ENCODE measurements at regions not wholly inside any gene's neighbourhood (a gene's known extent, or its start where the extent isn't known, plus 50 kb on each side); places are given as distances from the start of the nearest gene placed in this dataset.

GRCh38 chr22:47612311-47612910 lies 850.0 kb downstream of the TBC1D22A start:
- no peak for DNase-seq (ENCODE audit: low read depth, low spot score)
- CTCF ChIA-PET = no interaction called here
- H2AFZ ChIP-seq (ENCODE audit: low read depth, low read length, poor library complexity, severe bottlenecking) = no peak overlapping the region
- POLR2A ChIA-PET = no interaction called here
- H4K20me1 ChIP-seq (ENCODE audit: insufficient read depth) = no peaks in the 10 kb centered on the region
- ATAC-seq = no peak
- intact Hi-C loops (cut with micrococcal nuclease) = no loop called here
- H3K4me3 ChIP-seq (replicated peaks in 1 of 2; ENCODE audit: low read depth in 1 of 2, low read length in 2 of 2) = no peak overlapping the region
- no peaks in the 10 kb centered on the region for H3K9me2 ChIP-seq (ENCODE audit: insufficient read depth)
- no peaks in the 10 kb centered on the region for H3K27me3 ChIP-seq (ENCODE audit: insufficient read depth, low read length)
- no peak overlapping the region for H3K27ac ChIP-seq (ENCODE audit: low read depth, low read length)
- no peaks in the 10 kb centered on the region; a peak in 1 of 4 replicates for H3K9me3 ChIP-seq (ENCODE audit: control insufficient read depth in 1 of 2, insufficient read depth in 1 of 2, low read depth in 1 of 2, low read length in 2 of 2)
- RAD21 ChIA-PET (ENCODE audit: low non-redundant PET in 1 of 2, low total read pairs in 2 of 2, uncharacterized antibody in 2 of 2, unreplicated experiment in 2 of 2) = no interaction called here
- H3K4me2 ChIP-seq (ENCODE audit: low read length) = no peak overlapping the region
- BruUV-seq (replicated peaks) = no TSS peak
- no peaks in the 10 kb centered on the region for H3K4me1 ChIP-seq (ENCODE audit: control insufficient read depth in 1 of 2, insufficient read depth in 2 of 2, low read length in 2 of 2)
- TF ChIP-seq, protein P1, sequence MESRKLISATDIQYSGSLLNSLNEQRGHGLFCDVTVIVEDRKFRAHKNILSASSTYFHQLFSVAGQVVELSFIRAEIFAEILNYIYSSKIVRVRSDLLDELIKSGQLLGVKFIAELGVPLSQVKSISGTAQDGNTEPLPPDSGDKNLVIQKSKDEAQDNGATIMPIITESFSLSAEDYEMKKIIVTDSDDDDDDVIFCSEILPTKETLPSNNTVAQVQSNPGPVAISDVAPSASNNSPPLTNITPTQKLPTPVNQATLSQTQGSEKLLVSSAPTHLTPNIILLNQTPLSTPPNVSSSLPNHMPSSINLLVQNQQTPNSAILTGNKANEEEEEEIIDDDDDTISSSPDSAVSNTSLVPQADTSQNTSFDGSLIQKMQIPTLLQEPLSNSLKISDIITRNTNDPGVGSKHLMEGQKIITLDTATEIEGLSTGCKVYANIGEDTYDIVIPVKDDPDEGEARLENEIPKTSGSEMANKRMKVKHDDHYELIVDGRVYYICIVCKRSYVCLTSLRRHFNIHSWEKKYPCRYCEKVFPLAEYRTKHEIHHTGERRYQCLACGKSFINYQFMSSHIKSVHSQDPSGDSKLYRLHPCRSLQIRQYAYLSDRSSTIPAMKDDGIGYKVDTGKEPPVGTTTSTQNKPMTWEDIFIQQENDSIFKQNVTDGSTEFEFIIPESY (IDR thresholded peaks at IDR 0.05; ENCODE audit: extremely low read depth, insufficient replicate concordance, low read length) = no peak
- no peak for TF ChIP-seq REST (IDR thresholded peaks at IDR 0.05; ENCODE audit: low read depth)
- TF ChIP-seq, protein P2, sequence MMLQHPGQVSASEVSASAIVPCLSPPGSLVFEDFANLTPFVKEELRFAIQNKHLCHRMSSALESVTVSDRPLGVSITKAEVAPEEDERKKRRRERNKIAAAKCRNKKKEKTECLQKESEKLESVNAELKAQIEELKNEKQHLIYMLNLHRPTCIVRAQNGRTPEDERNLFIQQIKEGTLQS (IDR thresholded peaks at IDR 0.05) = no peak
- no peak for TF ChIP-seq CBX3 (IDR thresholded peaks at IDR 0.05; ENCODE audit: low read depth)
- TF ChIP-seq, protein P3, sequence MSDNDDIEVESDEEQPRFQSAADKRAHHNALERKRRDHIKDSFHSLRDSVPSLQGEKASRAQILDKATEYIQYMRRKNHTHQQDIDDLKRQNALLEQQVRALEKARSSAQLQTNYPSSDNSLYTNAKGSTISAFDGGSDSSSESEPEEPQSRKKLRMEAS (IDR thresholded peaks at IDR 0.05) = no peak
- TF ChIP-seq RAD21 (IDR thresholded peaks at IDR 0.05; ENCODE audit: low read depth) = no peak
- TF ChIP-seq ZNF274 (IDR thresholded peaks at IDR 0.05; ENCODE audit: low read depth, low read length) = no peak
- no peak for TF ChIP-seq ZFX (IDR thresholded peaks at IDR 0.05)
- TF ChIP-seq EZH2phosphoT487 (IDR thresholded peaks at IDR 0.05; ENCODE audit: borderline replicate concordance) = no peak
- TF ChIP-seq, protein P4, sequence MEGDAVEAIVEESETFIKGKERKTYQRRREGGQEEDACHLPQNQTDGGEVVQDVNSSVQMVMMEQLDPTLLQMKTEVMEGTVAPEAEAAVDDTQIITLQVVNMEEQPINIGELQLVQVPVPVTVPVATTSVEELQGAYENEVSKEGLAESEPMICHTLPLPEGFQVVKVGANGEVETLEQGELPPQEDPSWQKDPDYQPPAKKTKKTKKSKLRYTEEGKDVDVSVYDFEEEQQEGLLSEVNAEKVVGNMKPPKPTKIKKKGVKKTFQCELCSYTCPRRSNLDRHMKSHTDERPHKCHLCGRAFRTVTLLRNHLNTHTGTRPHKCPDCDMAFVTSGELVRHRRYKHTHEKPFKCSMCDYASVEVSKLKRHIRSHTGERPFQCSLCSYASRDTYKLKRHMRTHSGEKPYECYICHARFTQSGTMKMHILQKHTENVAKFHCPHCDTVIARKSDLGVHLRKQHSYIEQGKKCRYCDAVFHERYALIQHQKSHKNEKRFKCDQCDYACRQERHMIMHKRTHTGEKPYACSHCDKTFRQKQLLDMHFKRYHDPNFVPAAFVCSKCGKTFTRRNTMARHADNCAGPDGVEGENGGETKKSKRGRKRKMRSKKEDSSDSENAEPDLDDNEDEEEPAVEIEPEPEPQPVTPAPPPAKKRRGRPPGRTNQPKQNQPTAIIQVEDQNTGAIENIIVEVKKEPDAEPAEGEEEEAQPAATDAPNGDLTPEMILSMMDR (IDR thresholded peaks at IDR 0.05 in 2 of 3, conservative IDR thresholded peaks at IDR 0.05 in 1 of 3; ENCODE audit: borderline replicate concordance in 1 of 3, insufficient read depth in 1 of 3, low read depth in 2 of 3, low read length in 2 of 3) = no peak
- TF ChIP-seq YY1 (IDR thresholded peaks at IDR 0.05; ENCODE audit: extremely low read depth, insufficient replicate concordance, low read depth, low read length) = no peak
- no peak for TF ChIP-seq SRF (IDR thresholded peaks at IDR 0.05; ENCODE audit: low read depth)
- no peak for TF ChIP-seq TCF7L2 (IDR thresholded peaks at IDR 0.05; ENCODE audit: borderline replicate concordance, extremely low read depth, insufficient read depth, insufficient read length)
- no peaks in the 10 kb centered on the region for H3K36me3 ChIP-seq (ENCODE audit: control insufficient read depth in 1 of 2, insufficient read depth in 2 of 2, low read length in 2 of 2)
- no peak overlapping the region for H3K9ac ChIP-seq (ENCODE audit: low read length)
- no peaks in the 10 kb centered on the region for H3K79me2 ChIP-seq (ENCODE audit: insufficient read depth, low read length)
